Liver (tissue), 8 donors: ENCODE measurements at regions not wholly inside any gene's neighbourhood (a gene's known extent, or its start where the extent isn't known, plus 50 kb on each side); places are given as distances from the start of the nearest gene placed in this dataset.

Experiments used
- DNase-seq: peaks from one replicate; pipeline ENCODE4 v3.0.0-alpha.2; 2017; ENCODE audit warnings: low spot score
- H3K27ac ChIP-seq, 2 donors: one replicate each; pipeline ENCODE4 v1.7.0; 2013; ENCODE audit warnings: inconsistent platforms in 2 of 2, low read length in 2 of 2, control low read depth in 1 of 2, low read depth in 1 of 2, mild to moderate bottlenecking in 1 of 2
- H3K27me3 ChIP-seq, 4 donors: one replicate each; pipeline versions ENCODE4 v1.6.1 to v1.7.0; 2013; ENCODE audit warnings: low read length in 3 of 4, inconsistent platforms in 1 of 4, mild to moderate bottlenecking in 1 of 4, moderate library complexity in 1 of 4; ENCODE audit not compliant: control insufficient read depth in 4 of 4, insufficient read depth in 4 of 4
- H3K36me3 ChIP-seq, 4 donors: one replicate each; pipeline versions ENCODE4 v1.6.1 to v1.7.0; 2013; ENCODE audit warnings: low read length in 3 of 4, mild to moderate bottlenecking in 3 of 4, low read depth in 1 of 4, moderate library complexity in 1 of 4; ENCODE audit not compliant: control insufficient read depth in 4 of 4, insufficient read depth in 3 of 4
- H3K4me1 ChIP-seq, 4 donors: one replicate each; pipeline versions ENCODE4 v1.6.1 to v1.7.0; 2013; ENCODE audit warnings: low read length in 3 of 4, mild to moderate bottlenecking in 3 of 4, moderate library complexity in 1 of 4; ENCODE audit not compliant: control insufficient read depth in 4 of 4, insufficient read depth in 4 of 4
- H3K4me3 ChIP-seq, 3 donors: one replicate each; pipeline versions ENCODE4 v1.6.1 to v1.7.0; 2013; ENCODE audit warnings: low read length in 3 of 3, control low read depth in 1 of 3, low read depth in 1 of 3, mild to moderate bottlenecking in 1 of 3
- H3K9ac ChIP-seq, 2 donors: one replicate each; pipeline ENCODE4 v1.7.0; 2013; ENCODE audit warnings: low read length in 2 of 2, mild to moderate bottlenecking in 2 of 2, moderate library complexity in 2 of 2, control low read depth in 1 of 2, low read depth in 1 of 2
- H3K9me3 ChIP-seq, 4 donors: one replicate each; pipeline versions ENCODE4 v1.6.1 to v1.7.0; 2013; ENCODE audit warnings: low read length in 3 of 4; ENCODE audit not compliant: control insufficient read depth in 4 of 4
- EGR1 ChIP-seq, 2 donors: IDR thresholded peaks; 2 replicates each; pipeline ENCODE4 v1.6.1; 2016 to 2018; ENCODE audit warnings: antibody characterized with exemption in 2 of 2, low read depth in 2 of 2
- FOXA1 ChIP-seq: IDR thresholded peaks from 2 replicates; pipeline ENCODE4 v1.6.1; 2016; ENCODE audit warnings: antibody characterized with exemption
- FOXA2 ChIP-seq: IDR thresholded peaks from 2 replicates; pipeline ENCODE4 v1.6.1; 2016; ENCODE audit warnings: antibody characterized with exemption
- GABPA ChIP-seq, 2 donors: IDR thresholded peaks in 1 of 2; conservative IDR thresholded peaks in 1 of 2; 2 replicates each; pipeline ENCODE4 v1.6.1; 2016; ENCODE audit warnings: antibody characterized with exemption in 2 of 2, mild to moderate bottlenecking in 1 of 2, moderate library complexity in 1 of 2
- HNF4A ChIP-seq, 2 donors: conservative IDR thresholded peaks; 2 replicates each; pipeline ENCODE4 v1.6.1; 2016; ENCODE audit warnings: antibody characterized with exemption in 2 of 2, mild to moderate bottlenecking in 2 of 2
- HNF4G ChIP-seq: IDR thresholded peaks from 2 replicates; pipeline ENCODE4 v1.6.1; 2016; ENCODE audit warnings: antibody characterized with exemption
- JUND ChIP-seq, 2 donors: IDR thresholded peaks; 2 replicates each; pipeline ENCODE4 v1.6.1; 2016; ENCODE audit warnings: antibody characterized with exemption in 2 of 2
- NR2F2 ChIP-seq: IDR thresholded peaks from 2 replicates; pipeline ENCODE4 v1.6.1; 2016; ENCODE audit warnings: antibody characterized with exemption
- RAD21 ChIP-seq, 2 donors: IDR thresholded peaks; 2 replicates each; pipeline ENCODE4 v1.6.1; 2016; ENCODE audit warnings: antibody characterized with exemption in 2 of 2, mild to moderate bottlenecking in 2 of 2
- RXRA ChIP-seq, 2 donors: IDR thresholded peaks; 2 replicates each; pipeline ENCODE4 v1.6.1; 2017 to 2018; ENCODE audit warnings: antibody characterized with exemption in 2 of 2, mild to moderate bottlenecking in 1 of 2
- SP1 ChIP-seq: IDR thresholded peaks from 2 replicates; pipeline ENCODE4 v1.6.1; 2018; ENCODE audit warnings: antibody characterized with exemption, mild to moderate bottlenecking
- TAF1 ChIP-seq: conservative IDR thresholded peaks from 2 replicates; pipeline ENCODE4 v1.6.1; 2016; ENCODE audit warnings: antibody characterized with exemption, mild to moderate bottlenecking
- YY1 ChIP-seq: IDR thresholded peaks from 2 replicates; pipeline ENCODE4 v1.6.1; 2016; ENCODE audit warnings: antibody characterized with exemption, mild to moderate bottlenecking
- WGBS: extraction: QIAGEN DNeasy Blood & Tissue Kit; methylation state at CpG from one replicate; pipeline ENCODE4 v1.1.7; 2013; 5-methylcytosine and 5-hydroxymethylcytosine counted together
- TF ChIP-seq, protein P1 (sequence below): IDR thresholded peaks from 2 replicates; pipeline ENCODE4 v1.6.1; 2016; ENCODE audit warnings: antibody characterized with exemption
- TF ChIP-seq, protein P2 (sequence below): IDR thresholded peaks from 2 replicates; pipeline ENCODE4 v1.6.1; 2016; ENCODE audit warnings: antibody characterized with exemption
- TF ChIP-seq, protein P3 (sequence below): IDR thresholded peaks from 2 replicates; pipeline ENCODE4 v1.6.1; 2016; ENCODE audit warnings: antibody characterized with exemption, mild to moderate bottlenecking
- TF ChIP-seq, protein P4 (sequence below): IDR thresholded peaks from 2 replicates; pipeline ENCODE4 v1.6.1; 2016; ENCODE audit warnings: antibody characterized with exemption
- TF ChIP-seq, protein P5 (sequence below): fragments of 150-350 bp; IDR thresholded peaks from 2 replicates; pipeline ENCODE4 v1.5.1; 2017; ENCODE audit warnings: improper control_type of control experiment, low read depth, low read length; ENCODE audit not compliant: missing input control
- donor health status: healthy.
- donor health status: healthy.
- donor health status: healthy.
- donor health status: healthy.
- donor health status: healthy.

GRCh38 chr10:131019696-131020095 lies 291.8 kb downstream of the TCERG1L start:
- WGBS, result 77% methylated on average over 11 of the region's 11 CpGs
- H3K27ac ChIP-seq, result no peak overlapping the region
- peaks cover 0 to 4% (median 0%) of the 10 kb centered on the region in 4 donors for H3K27me3 ChIP-seq
- no peak overlapping the region for H3K9ac ChIP-seq
- no peaks in the 10 kb centered on the region for H3K4me1 ChIP-seq
- DNase-seq, result no peak
- H3K9me3 ChIP-seq, result no peaks in the 10 kb centered on the region
- H3K4me3 ChIP-seq, result no peak overlapping the region
- TF ChIP-seq, protein P1, sequence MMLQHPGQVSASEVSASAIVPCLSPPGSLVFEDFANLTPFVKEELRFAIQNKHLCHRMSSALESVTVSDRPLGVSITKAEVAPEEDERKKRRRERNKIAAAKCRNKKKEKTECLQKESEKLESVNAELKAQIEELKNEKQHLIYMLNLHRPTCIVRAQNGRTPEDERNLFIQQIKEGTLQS, result no peak
- TF ChIP-seq RAD21 (IDR thresholded peaks at IDR 0.05), result no peak
- TF ChIP-seq, protein P2, sequence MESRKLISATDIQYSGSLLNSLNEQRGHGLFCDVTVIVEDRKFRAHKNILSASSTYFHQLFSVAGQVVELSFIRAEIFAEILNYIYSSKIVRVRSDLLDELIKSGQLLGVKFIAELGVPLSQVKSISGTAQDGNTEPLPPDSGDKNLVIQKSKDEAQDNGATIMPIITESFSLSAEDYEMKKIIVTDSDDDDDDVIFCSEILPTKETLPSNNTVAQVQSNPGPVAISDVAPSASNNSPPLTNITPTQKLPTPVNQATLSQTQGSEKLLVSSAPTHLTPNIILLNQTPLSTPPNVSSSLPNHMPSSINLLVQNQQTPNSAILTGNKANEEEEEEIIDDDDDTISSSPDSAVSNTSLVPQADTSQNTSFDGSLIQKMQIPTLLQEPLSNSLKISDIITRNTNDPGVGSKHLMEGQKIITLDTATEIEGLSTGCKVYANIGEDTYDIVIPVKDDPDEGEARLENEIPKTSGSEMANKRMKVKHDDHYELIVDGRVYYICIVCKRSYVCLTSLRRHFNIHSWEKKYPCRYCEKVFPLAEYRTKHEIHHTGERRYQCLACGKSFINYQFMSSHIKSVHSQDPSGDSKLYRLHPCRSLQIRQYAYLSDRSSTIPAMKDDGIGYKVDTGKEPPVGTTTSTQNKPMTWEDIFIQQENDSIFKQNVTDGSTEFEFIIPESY, result no peak
- TF ChIP-seq, protein P3, sequence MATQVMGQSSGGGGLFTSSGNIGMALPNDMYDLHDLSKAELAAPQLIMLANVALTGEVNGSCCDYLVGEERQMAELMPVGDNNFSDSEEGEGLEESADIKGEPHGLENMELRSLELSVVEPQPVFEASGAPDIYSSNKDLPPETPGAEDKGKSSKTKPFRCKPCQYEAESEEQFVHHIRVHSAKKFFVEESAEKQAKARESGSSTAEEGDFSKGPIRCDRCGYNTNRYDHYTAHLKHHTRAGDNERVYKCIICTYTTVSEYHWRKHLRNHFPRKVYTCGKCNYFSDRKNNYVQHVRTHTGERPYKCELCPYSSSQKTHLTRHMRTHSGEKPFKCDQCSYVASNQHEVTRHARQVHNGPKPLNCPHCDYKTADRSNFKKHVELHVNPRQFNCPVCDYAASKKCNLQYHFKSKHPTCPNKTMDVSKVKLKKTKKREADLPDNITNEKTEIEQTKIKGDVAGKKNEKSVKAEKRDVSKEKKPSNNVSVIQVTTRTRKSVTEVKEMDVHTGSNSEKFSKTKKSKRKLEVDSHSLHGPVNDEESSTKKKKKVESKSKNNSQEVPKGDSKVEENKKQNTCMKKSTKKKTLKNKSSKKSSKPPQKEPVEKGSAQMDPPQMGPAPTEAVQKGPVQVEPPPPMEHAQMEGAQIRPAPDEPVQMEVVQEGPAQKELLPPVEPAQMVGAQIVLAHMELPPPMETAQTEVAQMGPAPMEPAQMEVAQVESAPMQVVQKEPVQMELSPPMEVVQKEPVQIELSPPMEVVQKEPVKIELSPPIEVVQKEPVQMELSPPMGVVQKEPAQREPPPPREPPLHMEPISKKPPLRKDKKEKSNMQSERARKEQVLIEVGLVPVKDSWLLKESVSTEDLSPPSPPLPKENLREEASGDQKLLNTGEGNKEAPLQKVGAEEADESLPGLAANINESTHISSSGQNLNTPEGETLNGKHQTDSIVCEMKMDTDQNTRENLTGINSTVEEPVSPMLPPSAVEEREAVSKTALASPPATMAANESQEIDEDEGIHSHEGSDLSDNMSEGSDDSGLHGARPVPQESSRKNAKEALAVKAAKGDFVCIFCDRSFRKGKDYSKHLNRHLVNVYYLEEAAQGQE, result no peak
- TF ChIP-seq YY1, result no peak
- no peak for TF ChIP-seq GABPA (IDR thresholded peaks at IDR 0.05 in 1 of 2, conservative IDR thresholded peaks at IDR 0.05 in 1 of 2)
- no peak for TF ChIP-seq EGR1 (IDR thresholded peaks at IDR 0.05; ENCODE audit: low read depth in 2 of 2)
- TF ChIP-seq SP1, result no peak
- TF ChIP-seq RXRA (IDR thresholded peaks at IDR 0.05), result no peak
- no peak for TF ChIP-seq FOXA1
- TF ChIP-seq, protein P4, sequence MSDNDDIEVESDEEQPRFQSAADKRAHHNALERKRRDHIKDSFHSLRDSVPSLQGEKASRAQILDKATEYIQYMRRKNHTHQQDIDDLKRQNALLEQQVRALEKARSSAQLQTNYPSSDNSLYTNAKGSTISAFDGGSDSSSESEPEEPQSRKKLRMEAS, result no peak
- no peak for TF ChIP-seq FOXA2
- TF ChIP-seq JUND (IDR thresholded peaks at IDR 0.05), result no peak
- no peak for TF ChIP-seq HNF4G
- no peak for TF ChIP-seq HNF4A (conservative IDR thresholded peaks at IDR 0.05)
- TF ChIP-seq, protein P5, sequence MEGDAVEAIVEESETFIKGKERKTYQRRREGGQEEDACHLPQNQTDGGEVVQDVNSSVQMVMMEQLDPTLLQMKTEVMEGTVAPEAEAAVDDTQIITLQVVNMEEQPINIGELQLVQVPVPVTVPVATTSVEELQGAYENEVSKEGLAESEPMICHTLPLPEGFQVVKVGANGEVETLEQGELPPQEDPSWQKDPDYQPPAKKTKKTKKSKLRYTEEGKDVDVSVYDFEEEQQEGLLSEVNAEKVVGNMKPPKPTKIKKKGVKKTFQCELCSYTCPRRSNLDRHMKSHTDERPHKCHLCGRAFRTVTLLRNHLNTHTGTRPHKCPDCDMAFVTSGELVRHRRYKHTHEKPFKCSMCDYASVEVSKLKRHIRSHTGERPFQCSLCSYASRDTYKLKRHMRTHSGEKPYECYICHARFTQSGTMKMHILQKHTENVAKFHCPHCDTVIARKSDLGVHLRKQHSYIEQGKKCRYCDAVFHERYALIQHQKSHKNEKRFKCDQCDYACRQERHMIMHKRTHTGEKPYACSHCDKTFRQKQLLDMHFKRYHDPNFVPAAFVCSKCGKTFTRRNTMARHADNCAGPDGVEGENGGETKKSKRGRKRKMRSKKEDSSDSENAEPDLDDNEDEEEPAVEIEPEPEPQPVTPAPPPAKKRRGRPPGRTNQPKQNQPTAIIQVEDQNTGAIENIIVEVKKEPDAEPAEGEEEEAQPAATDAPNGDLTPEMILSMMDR, result no peak
- TF ChIP-seq TAF1, result no peak
- H3K36me3 ChIP-seq, result no peaks in the 10 kb centered on the region

DNA sequence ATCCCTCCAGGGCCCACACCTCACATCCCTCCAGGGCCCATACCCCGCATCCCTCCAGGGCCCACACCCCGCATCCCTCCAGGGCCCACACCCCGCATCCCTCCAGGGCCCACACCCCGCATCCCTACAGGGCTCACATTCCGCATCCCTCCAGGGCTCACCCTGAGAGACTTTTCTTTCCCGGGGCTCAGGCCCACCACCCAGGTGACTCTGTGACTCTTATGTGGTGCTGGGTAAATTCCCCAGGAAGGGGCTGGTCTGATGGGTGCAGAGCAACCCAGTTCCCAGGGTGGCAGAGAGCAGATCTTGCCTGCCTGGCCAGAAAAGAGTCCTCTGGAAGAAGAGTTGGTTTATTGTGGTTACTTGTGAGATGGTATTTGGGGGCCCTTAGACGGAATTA lies 290.7 kb downstream of the TCERG1L start:
- Histone ChIP-seq H3K27me3 (no peaks in the 10 kb centered on the region), H3K4me1 (no peaks in the 10 kb centered on the region), H3K36me3 (no peaks in the 10 kb centered on the region), H3K9me3 (no peaks in the 10 kb centered on the region), H3K9ac (no peak overlapping the region), H3K27ac (no peak overlapping the region), H3K4me3 (no peak overlapping the region)
- TF ChIP-seq TAF1 (no peak), FOXA1 (no peak), NR2F2 (no peak), JUND (IDR thresholded peaks at IDR 0.05) (no peak), RXRA (IDR thresholded peaks at IDR 0.05) (no peak), HNF4A (conservative IDR thresholded peaks at IDR 0.05) (no peak), FOXA2 (no peak)
- TF ChIP-seq, protein P3, result no peak
- TF ChIP-seq, protein P5, result no peak
- DNase-seq, result no peak
- 77% methylated on average over 7 of the region's 7 CpGs for WGBS
